ENCODE measurements at regions not wholly inside any gene's neighbourhood (a gene's known extent, or its start where the extent isn't known, plus 50 kb on each side); places are given as distances from the start of the nearest gene placed in this dataset.
"Not testable (repeated sequence)": the region's sequence is repeated elsewhere in the genome, so short reads cannot be mapped to it uniquely, and the experiment has no call there.

- H3K9me3 Mint-ChIP-seq; CTCF ChIA-PET; intact Hi-C loops (cut with micrococcal nuclease); H3K4me1 Mint-ChIP-seq (ENCODE audit: low read depth); H3K27me3 Mint-ChIP-seq (ENCODE audit: low read depth); H3K27ac Mint-ChIP-seq; H3K4me3 Mint-ChIP-seq; H3K36me3 Mint-ChIP-seq (ENCODE audit: low read depth); DNase-seq: not testable (repeated sequence)
Observed at GRCh38 chr4:154907345-154908045, 126.4 kb downstream of the RBM46 start.

GRCh38 chr4:154908168-154908567 lies 127.1 kb downstream of the RBM46 start:
- Mint-ChIP-seq H3K4me1 (ENCODE audit: low read depth) (no peaks in the 10 kb centered on the region), H3K27me3 (ENCODE audit: low read depth) (peaks cover 4% of the 10 kb centered on the region), H3K4me3 (no peak overlapping the region), H3K9me3 (peaks cover 2% of the 10 kb centered on the region), H3K27ac (no peak overlapping the region), H3K36me3 (ENCODE audit: low read depth) (no peaks in the 10 kb centered on the region)
- intact Hi-C loops (cut with micrococcal nuclease): no loop called here
- CTCF ChIA-PET: interaction anchor here (0.9 kb wide), 1 partner anchor 41 kb away, joined by 4 read pairs; no protein-coding TSS in a partner anchor
- no peak for DNase-seq

GRCh38 chr4:154911097-154911496 lies 130.0 kb downstream of the RBM46 start:
- H3K27ac Mint-ChIP-seq: no peak overlapping the region
- no peaks in the 10 kb centered on the region for H3K4me1 Mint-ChIP-seq (ENCODE audit: low read depth)
- peaks cover 1% of the 10 kb centered on the region for H3K27me3 Mint-ChIP-seq (ENCODE audit: low read depth)
- H3K4me3 Mint-ChIP-seq: no peak overlapping the region
- no peaks in the 10 kb centered on the region for H3K36me3 Mint-ChIP-seq (ENCODE audit: low read depth)
- intact Hi-C loops (cut with micrococcal nuclease): no loop called here
- peaks cover under 1% of the 10 kb centered on the region for H3K9me3 Mint-ChIP-seq
- CTCF ChIA-PET: no interaction called here
- no peak for DNase-seq

GRCh38 chr4:154911608-154912098 lies 130.6 kb downstream of the RBM46 start:
- no peaks in the 10 kb centered on the region for H3K36me3 Mint-ChIP-seq (ENCODE audit: low read depth)
- H3K27ac Mint-ChIP-seq: no peak overlapping the region
- intact Hi-C loops (cut with micrococcal nuclease): no loop called here
- CTCF ChIA-PET: no interaction called here
- H3K4me1 Mint-ChIP-seq (ENCODE audit: low read depth): no peaks in the 10 kb centered on the region
- no peaks in the 10 kb centered on the region for H3K27me3 Mint-ChIP-seq (ENCODE audit: low read depth)
- H3K9me3 Mint-ChIP-seq: no peaks in the 10 kb centered on the region
- DNase-seq: no peak
- H3K4me3 Mint-ChIP-seq: no peak overlapping the region

GRCh38 chr4:154916068-154916467 lies 135.0 kb downstream of the RBM46 start:
- H3K27me3 Mint-ChIP-seq (ENCODE audit: low read depth): no peaks in the 10 kb centered on the region
- H3K36me3 Mint-ChIP-seq (ENCODE audit: low read depth): no peaks in the 10 kb centered on the region
- H3K4me3 Mint-ChIP-seq: no peak overlapping the region

GRCh38 chr4:154927126-154927680 lies 146.1 kb downstream of the RBM46 start:
- CTCF ChIA-PET: interaction anchor here (2.1 kb wide), 1 partner anchor 120 kb away, joined by 7 read pairs; no protein-coding TSS in a partner anchor
- DNase-seq: no peak
- intact Hi-C loops (cut with micrococcal nuclease): no loop called here
- Mint-ChIP-seq H3K36me3 (ENCODE audit: low read depth) (no peaks in the 10 kb centered on the region), H3K27me3 (ENCODE audit: low read depth) (peaks cover 3% of the 10 kb centered on the region), H3K4me1 (ENCODE audit: low read depth) (no peaks in the 10 kb centered on the region), H3K9me3 (peaks cover 5% of the 10 kb centered on the region), H3K4me3 (no peak overlapping the region), H3K27ac (no peak overlapping the region)

More at GRCh38 chr4:154916068-154916467, 135.0 kb downstream of the RBM46 start:
- DNase-seq: no peak
- intact Hi-C loops (cut with micrococcal nuclease): no loop called here
- H3K27ac Mint-ChIP-seq: no peak overlapping the region
- H3K4me1 Mint-ChIP-seq (ENCODE audit: low read depth): no peaks in the 10 kb centered on the region
- CTCF ChIA-PET: no interaction called here
- no peaks in the 10 kb centered on the region for H3K9me3 Mint-ChIP-seq

- Mint-ChIP-seq H3K36me3 (ENCODE audit: low read depth) (no peaks in the 10 kb centered on the region), H3K4me3 (no peak overlapping the region), H3K9me3 (peaks cover 7% of the 10 kb centered on the region), H3K27ac (no peak overlapping the region), H3K27me3 (ENCODE audit: low read depth) (no peaks in the 10 kb centered on the region), H3K4me1 (ENCODE audit: low read depth) (no peaks in the 10 kb centered on the region)
- DNase-seq: no peak
- CTCF ChIA-PET: interaction anchor here (2.1 kb wide), 1 partner anchor 121 kb away, joined by 7 read pairs; no protein-coding TSS in a partner anchor
- intact Hi-C loops (cut with micrococcal nuclease): no loop called here
Observed at GRCh38 chr4:154928640-154929257, 147.7 kb downstream of the RBM46 start.

- Mint-ChIP-seq H3K4me3 (no peak overlapping the region), H3K4me1 (ENCODE audit: low read depth) (no peaks in the 10 kb centered on the region), H3K9me3 (peaks cover 9% of the 10 kb centered on the region), H3K36me3 (ENCODE audit: low read depth) (no peaks in the 10 kb centered on the region), H3K27me3 (ENCODE audit: low read depth) (peaks cover 5% of the 10 kb centered on the region), H3K27ac (no peak overlapping the region)
- CTCF ChIA-PET: no interaction called here
- intact Hi-C loops (cut with micrococcal nuclease): loop anchor here (5.0 kb wide), 1 partner anchor 170 kb away; no protein-coding TSS in a partner anchor
- no peak for DNase-seq
Observed at GRCh38 chr4:154936873-154937272, 155.8 kb downstream of the RBM46 start.

- H3K4me1 Mint-ChIP-seq (ENCODE audit: low read depth): no peaks in the 10 kb centered on the region
- H3K27me3 Mint-ChIP-seq (ENCODE audit: low read depth): peaks cover 5% of the 10 kb centered on the region
- H3K27ac Mint-ChIP-seq: no peak overlapping the region
- CTCF ChIA-PET: no interaction called here
- H3K9me3 Mint-ChIP-seq: peaks cover 4% of the 10 kb centered on the region
- intact Hi-C loops (cut with micrococcal nuclease): loop anchor here (5.0 kb wide), 1 partner anchor 167 kb away; no protein-coding TSS in a partner anchor
- no peak overlapping the region for H3K4me3 Mint-ChIP-seq
- no peak for DNase-seq
- no peaks in the 10 kb centered on the region for H3K36me3 Mint-ChIP-seq (ENCODE audit: low read depth)
Observed at GRCh38 chr4:154939851-154940250, 158.8 kb downstream of the RBM46 start.

- CTCF ChIA-PET: interaction anchor here (0.6 kb wide), 1 partner anchor 425 kb away, joined by 4 read pairs; no protein-coding TSS in a partner anchor
- intact Hi-C loops (cut with micrococcal nuclease): no loop called here
- no peak overlapping the region for H3K27ac Mint-ChIP-seq
- no peaks in the 10 kb centered on the region for H3K4me1 Mint-ChIP-seq (ENCODE audit: low read depth)
- DNase-seq: no peak
- no peak overlapping the region for H3K4me3 Mint-ChIP-seq
- H3K27me3 Mint-ChIP-seq (ENCODE audit: low read depth): peaks cover 5% of the 10 kb centered on the region
- no peaks in the 10 kb centered on the region for H3K36me3 Mint-ChIP-seq (ENCODE audit: low read depth)
- peaks cover 1% of the 10 kb centered on the region for H3K9me3 Mint-ChIP-seq
Observed at GRCh38 chr4:154942176-154942575, 161.1 kb downstream of the RBM46 start.

- Mint-ChIP-seq H3K4me3 (no peak overlapping the region), H3K9me3 (peaks cover 3% of the 10 kb centered on the region), H3K27me3 (ENCODE audit: low read depth) (peaks cover 2% of the 10 kb centered on the region), H3K27ac (no peak overlapping the region), H3K36me3 (ENCODE audit: low read depth) (no peaks in the 10 kb centered on the region), H3K4me1 (ENCODE audit: low read depth) (no peaks in the 10 kb centered on the region)
- CTCF ChIA-PET: no interaction called here
- intact Hi-C loops (cut with micrococcal nuclease): no loop called here
- DNase-seq: no peak
Observed at GRCh38 chr4:154944996-154945395, 163.9 kb downstream of the RBM46 start.

- Mint-ChIP-seq H3K4me1 (ENCODE audit: low read depth) (no peaks in the 10 kb centered on the region), H3K9me3 (peaks cover 6% of the 10 kb centered on the region), H3K27ac (no peak overlapping the region), H3K4me3 (no peak overlapping the region), H3K27me3 (ENCODE audit: low read depth) (peaks cover 2% of the 10 kb centered on the region), H3K36me3 (ENCODE audit: low read depth) (no peaks in the 10 kb centered on the region)
- CTCF ChIA-PET: no interaction called here
- intact Hi-C loops (cut with micrococcal nuclease): no loop called here
- DNase-seq: no peak
Observed at GRCh38 chr4:154946113-154946512, 165.0 kb downstream of the RBM46 start.

Data from activated naive CD4-positive, alpha-beta T cell treated with anti-CD3 and anti-CD28 coated beads for 36 hours (primary cell).